Neutrophil (primary cell): ENCODE measurements at regions not wholly inside any gene's neighbourhood (a gene's known extent, or its start where the extent isn't known, plus 50 kb on each side); places are given as distances from the start of the nearest gene placed in this dataset.

ENCODE experiments used
- H3K27ac ChIP-seq: fragments of 200-600 bp; sonication (generic); 2 replicates; pipeline ENCODE4 v1.5.1; 2016; ENCODE audit warnings: mild to moderate bottlenecking, moderate library complexity
- H3K27me3 ChIP-seq: fragments of 200-600 bp; sonication (generic); 2 replicates; pipeline ENCODE4 v1.6.0; 2016; ENCODE audit warnings: mild to moderate bottlenecking
- H3K36me3 ChIP-seq: fragments of 200-600 bp; sonication (generic); 2 replicates; pipeline ENCODE4 v1.5.1; 2017
- H3K4me1 ChIP-seq, 2 experiments: fragments of 200-600 bp in 1 of 2; sonication (generic) in 1 of 2; 1 replicate in 1 of 2; 2 replicates in 1 of 2; pipeline versions ENCODE4 v1.5.1 to v1.6.1; 2013 to 2016; ENCODE audit warnings: low read depth in 1 of 2, low read length in 1 of 2, mild to moderate bottlenecking in 1 of 2, moderate library complexity in 1 of 2; ENCODE audit not compliant: control insufficient read depth in 1 of 2, insufficient read depth in 1 of 2
- H3K4me3 ChIP-seq, 2 experiments: fragments of 200-600 bp in 1 of 2; sonication (generic) in 1 of 2; 1 replicate in 1 of 2; 2 replicates in 1 of 2; pipeline ENCODE4 v1.5.1; 2013 to 2016; ENCODE audit warnings: low read depth in 1 of 2, low read length in 1 of 2, mild to moderate bottlenecking in 1 of 2, moderate library complexity in 1 of 2
- H3K9me3 ChIP-seq: fragments of 200-600 bp; sonication (generic); 2 replicates; pipeline ENCODE4 v1.5.1; 2016
- CTCF ChIP-seq: fragments of 200-600 bp; sonication (generic); IDR thresholded peaks from 2 replicates; pipeline ENCODE4 v1.5.1; 2016; ENCODE audit warnings: antibody characterized with exemption

DNA sequence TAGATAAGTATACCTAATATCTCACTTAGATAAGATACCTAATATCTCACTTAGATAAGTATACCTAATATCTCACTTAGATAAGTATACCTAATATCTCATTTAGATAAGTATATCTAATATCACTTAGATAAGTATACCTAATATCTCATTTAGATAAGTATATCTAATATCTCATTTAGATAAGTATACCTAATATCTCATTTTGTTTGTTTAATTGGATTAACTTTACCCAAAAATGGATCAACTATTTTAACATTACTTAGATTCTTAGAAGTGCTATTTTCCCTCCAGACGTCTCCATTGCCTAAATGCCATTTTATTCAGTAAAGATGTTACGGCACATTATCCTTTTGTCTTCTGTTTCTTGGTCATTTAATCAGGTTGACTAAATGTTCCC, 346.4 kb downstream of the CHRM3 start:
- H3K9me3 ChIP-seq: no peaks in the 10 kb centered on the region
- H3K27me3 ChIP-seq: no peaks in the 10 kb centered on the region
- H3K4me1 ChIP-seq: no peaks in the 10 kb centered on the region
- no peak for TF ChIP-seq CTCF
- H3K4me3 ChIP-seq: no peak overlapping the region
- H3K27ac ChIP-seq: no peak overlapping the region
- no peaks in the 10 kb centered on the region for H3K36me3 ChIP-seq

- H3K36me3 ChIP-seq: no peaks in the 10 kb centered on the region
- TF ChIP-seq CTCF: no peak
- no peak overlapping the region for H3K4me3 ChIP-seq
- H3K27me3 ChIP-seq: no peaks in the 10 kb centered on the region
- H3K9me3 ChIP-seq: no peaks in the 10 kb centered on the region
- H3K27ac ChIP-seq: no peak overlapping the region
- no peaks in the 10 kb centered on the region for H3K4me1 ChIP-seq
Observed at GRCh38 chr1:239733995-239734394, 347.6 kb downstream of the CHRM3 start.

- Histone ChIP-seq H3K27me3 (no peaks in the 10 kb centered on the region), H3K36me3 (no peaks in the 10 kb centered on the region), H3K4me3 (no peak overlapping the region), H3K27ac (no peak overlapping the region), H3K9me3 (no peaks in the 10 kb centered on the region), H3K4me1 (no peaks in the 10 kb centered on the region)
- TF ChIP-seq CTCF: no peak
Observed at GRCh38 chr1:239735111-239735510, 348.7 kb downstream of the CHRM3 start.

GRCh38 chr1:239736479-239736878, 350.1 kb downstream of the CHRM3 start:
- TF ChIP-seq CTCF: no peak

GRCh38 chr1:239739375-239739774, 352.3 kb upstream of the FMN2 start:
- no peak for TF ChIP-seq CTCF
- H3K4me1 ChIP-seq: peaks cover 5% of the 10 kb centered on the region in 2 experiments
- no peaks in the 10 kb centered on the region for H3K27me3 ChIP-seq
- H3K9me3 ChIP-seq: no peaks in the 10 kb centered on the region
- no peaks in the 10 kb centered on the region for H3K36me3 ChIP-seq
- H3K27ac ChIP-seq: no peak overlapping the region
- H3K4me3 ChIP-seq: no peak overlapping the region

More at GRCh38 chr1:239736479-239736878, 350.1 kb downstream of the CHRM3 start:
- H3K27me3 ChIP-seq: no peaks in the 10 kb centered on the region
- no peaks in the 10 kb centered on the region for H3K9me3 ChIP-seq
- no peaks in the 10 kb centered on the region for H3K4me1 ChIP-seq
- H3K36me3 ChIP-seq: no peaks in the 10 kb centered on the region
- no peak overlapping the region for H3K4me3 ChIP-seq
- H3K27ac ChIP-seq: no peak overlapping the region

- Histone ChIP-seq H3K27ac (no peak overlapping the region), H3K9me3 (no peaks in the 10 kb centered on the region), H3K4me1 (peaks cover 5% of the 10 kb centered on the region in 2 experiments), H3K4me3 (no peak overlapping the region), H3K27me3 (no peaks in the 10 kb centered on the region), H3K36me3 (no peaks in the 10 kb centered on the region)
- TF ChIP-seq CTCF: no peak
Observed at GRCh38 chr1:239739919-239740318, 351.8 kb upstream of the FMN2 start.
